Naive B cell (primary cell): ENCODE measurements at regions not wholly inside any gene's neighbourhood (a gene's known extent, or its start where the extent isn't known, plus 50 kb on each side); places are given as distances from the start of the nearest gene placed in this dataset.
A peak's percentile ranks its signal among the peaks of the same experiment; 100 is the strongest.

Experiments used
- ATAC-seq, 2 donors: fragments of 150-1000 bp; cut with Tn5 transposase; 2 replicates each; pipeline ENCODE4 v1.10.0; 2021; ENCODE audit warnings: low read depth in 2 of 2, mild to moderate bottlenecking in 2 of 2, moderate library complexity in 2 of 2
- DNase-seq: peaks from one replicate; pipeline ENCODE4 v3.0.0; 2022
- H3K27ac Mint-ChIP-seq, 6 donors: one replicate each; pipeline ENCODE4 v1.8.0; 2020 to 2022; ENCODE audit warnings: mild to moderate bottlenecking in 6 of 6, mixed read lengths in 6 of 6, moderate library complexity in 5 of 6, inconsistent platforms in 2 of 6
- H3K27me3 Mint-ChIP-seq, 3 donors: one replicate each; pipeline ENCODE4 v1.8.0; 2021 to 2022; ENCODE audit warnings: mixed read lengths in 3 of 3, mild to moderate bottlenecking in 1 of 3
- H3K36me3 Mint-ChIP-seq, 2 donors: one replicate each; pipeline ENCODE4 v1.8.0; 2020 to 2022; ENCODE audit warnings: mixed read lengths in 2 of 2, inconsistent platforms in 1 of 2, mild to moderate bottlenecking in 1 of 2
- H3K4me1 Mint-ChIP-seq, 3 donors: one replicate each; pipeline ENCODE4 v1.8.0; 2020 to 2022; ENCODE audit warnings: mixed read lengths in 3 of 3, inconsistent platforms in 1 of 3, mild to moderate bottlenecking in 1 of 3, moderate library complexity in 1 of 3
- H3K4me3 Mint-ChIP-seq, 8 donors: one replicate each; pipeline ENCODE4 v1.8.0; 2020 to 2022; ENCODE audit warnings: mild to moderate bottlenecking in 8 of 8, mixed read lengths in 8 of 8, moderate library complexity in 8 of 8, inconsistent platforms in 2 of 8
- H3K9me3 Mint-ChIP-seq, 7 donors: one replicate each; pipeline ENCODE4 v1.8.0; 2020 to 2022; ENCODE audit warnings: mixed read lengths in 7 of 7, mild to moderate bottlenecking in 5 of 7, inconsistent platforms in 2 of 7, moderate library complexity in 1 of 7

GRCh38 chr13:40182591-40182990 lies 483.9 kb downstream of the FOXO1 start:
- Mint-ChIP-seq H3K36me3 (no peaks in the 10 kb centered on the region), H3K27me3 (no peaks in the 10 kb centered on the region), H3K4me3 (no peak overlapping the region), H3K9me3 (no peaks in the 10 kb centered on the region), H3K4me1 (peaks cover 27 to 35% (median 34%) of the 10 kb centered on the region in 3 donors), H3K27ac (peak overlapping the region in 1 of 6 donors; percentile 78)
- DNase-seq (no peak), ATAC-seq (no peak)

- Mint-ChIP-seq H3K4me3 (peak overlapping the region in 5 of 8 donors; percentile 0 to 75 (median 63)), H3K36me3 (no peaks in the 10 kb centered on the region), H3K9me3 (no peaks in the 10 kb centered on the region), H3K27ac (peak overlapping the region in 2 of 6 donors; percentile 10 to 44), H3K4me1 (peaks cover 26 to 49% (median 46%) of the 10 kb centered on the region in 3 donors), H3K27me3 (no peaks in the 10 kb centered on the region)
- ATAC-seq (peak; percentile 69 to 76), DNase-seq (peak; percentile 15)
These were observed 481.0 kb downstream of the FOXO1 start for GRCh38 chr13:40185414-40185813.

GRCh38 chr13:40186041-40186440 lies 480.4 kb downstream of the FOXO1 start:
- H3K9me3 Mint-ChIP-seq, result no peaks in the 10 kb centered on the region
- no peak for DNase-seq
- H3K27ac Mint-ChIP-seq, result peak overlapping the region in 1 of 6 donors; percentile 54
- H3K27me3 Mint-ChIP-seq, result no peaks in the 10 kb centered on the region
- no peak for ATAC-seq
- no peaks in the 10 kb centered on the region for H3K36me3 Mint-ChIP-seq
- H3K4me3 Mint-ChIP-seq, result no peak overlapping the region
- peaks cover 31 to 55% (median 52%) of the 10 kb centered on the region in 3 donors for H3K4me1 Mint-ChIP-seq

DNA sequence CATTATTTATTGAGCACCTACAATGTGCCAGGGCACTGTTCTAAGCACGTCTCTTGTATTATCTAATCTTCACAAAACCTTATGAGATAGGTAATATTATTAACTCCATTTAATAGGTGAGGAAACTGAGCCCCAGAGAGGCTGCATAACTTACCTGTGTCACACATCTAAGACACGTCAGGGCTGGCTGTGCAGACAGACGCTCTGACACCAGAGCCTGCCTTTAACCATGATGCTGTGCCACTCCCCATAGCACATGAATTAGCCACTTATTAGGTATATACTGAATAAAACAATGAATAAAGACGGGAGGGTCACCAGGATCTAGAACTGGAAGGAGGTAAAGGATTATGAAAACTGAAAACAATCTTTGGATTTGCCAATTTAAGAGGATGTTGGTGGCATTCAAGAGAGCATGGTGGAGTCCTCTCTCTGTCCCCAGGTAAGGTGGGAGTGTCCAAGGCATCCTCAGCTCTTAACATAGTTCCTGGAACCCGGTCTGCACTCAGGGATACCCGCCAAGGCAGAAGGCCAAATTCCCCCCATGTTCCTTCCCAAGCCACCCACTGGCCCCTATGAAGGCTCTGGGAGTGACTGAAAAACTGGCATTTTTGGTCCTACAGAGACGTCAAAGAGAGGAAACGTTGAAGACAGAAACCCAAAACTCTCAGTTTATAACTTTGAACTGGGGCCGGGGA lies 479.7 kb downstream of the FOXO1 start:
- ATAC-seq (no peak), DNase-seq (no peak)
- Mint-ChIP-seq H3K36me3 (no peaks in the 10 kb centered on the region), H3K27ac (peak overlapping the region in 2 of 6 donors; percentile 52 to 66), H3K4me3 (peak overlapping the region in 2 of 8 donors; percentile 15 to 31), H3K27me3 (no peaks in the 10 kb centered on the region), H3K9me3 (no peaks in the 10 kb centered on the region), H3K4me1 (peaks cover 31 to 59% (median 56%) of the 10 kb centered on the region in 3 donors)

- Mint-ChIP-seq H3K27ac (peak overlapping the region in 1 of 6 donors; percentile 57), H3K36me3 (no peaks in the 10 kb centered on the region), H3K4me3 (peak overlapping the region in 1 of 8 donors; percentile 72), H3K9me3 (no peaks in the 10 kb centered on the region), H3K4me1 (peaks cover 31 to 61% (median 56%) of the 10 kb centered on the region in 3 donors), H3K27me3 (no peaks in the 10 kb centered on the region)
- DNase-seq (no peak), ATAC-seq (no peak)
These were observed 479.1 kb downstream of the FOXO1 start for GRCh38 chr13:40187324-40187795.

DNA sequence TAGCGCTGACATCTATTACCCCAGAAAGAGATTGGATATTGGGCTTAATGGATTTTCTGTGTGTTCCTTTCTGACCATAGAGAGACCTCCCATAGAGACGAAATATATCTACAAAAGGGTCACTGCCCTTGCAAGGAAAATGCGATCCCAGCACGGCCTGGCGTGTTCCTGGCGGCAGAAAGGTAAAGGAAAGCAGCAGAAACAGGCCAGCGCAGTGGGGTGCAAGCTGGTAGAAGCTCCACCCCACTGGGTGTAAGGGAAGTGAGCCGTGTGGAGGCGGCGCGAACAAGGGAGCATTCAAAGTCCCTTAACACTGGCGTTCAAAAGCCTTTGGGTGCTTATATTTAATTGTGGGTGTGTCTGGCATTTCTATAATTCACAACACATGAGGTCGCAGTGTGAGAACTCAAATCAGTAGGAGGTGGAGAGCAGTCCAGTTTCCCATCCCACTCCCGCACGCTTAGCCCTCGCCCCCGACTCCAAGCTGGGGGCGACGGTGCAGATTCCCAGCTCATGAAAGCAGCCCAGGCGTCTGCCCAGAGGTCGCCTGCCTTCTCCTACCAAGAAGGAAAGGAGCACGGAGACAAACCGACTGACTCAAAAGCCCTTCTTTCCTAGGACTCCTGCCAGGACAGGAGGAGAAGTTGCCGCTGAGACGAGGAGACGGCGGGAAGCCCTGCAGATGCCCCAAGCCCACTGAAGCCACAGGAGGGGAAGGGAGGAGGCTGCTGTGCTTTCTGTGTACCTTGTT lies 478.4 kb downstream of the FOXO1 start:
- DNase-seq (no peak), ATAC-seq (no peak)
- Mint-ChIP-seq H3K4me3 (peak overlapping the region in 3 of 8 donors; percentile 24 to 72 (median 25)), H3K36me3 (no peaks in the 10 kb centered on the region), H3K27me3 (no peaks in the 10 kb centered on the region), H3K4me1 (peaks cover 31 to 61% (median 56%) of the 10 kb centered on the region in 3 donors), H3K9me3 (no peaks in the 10 kb centered on the region), H3K27ac (peak overlapping the region in 4 of 6 donors; percentile 27 to 73 (median 43))

- no peaks in the 10 kb centered on the region for H3K9me3 Mint-ChIP-seq
- ATAC-seq (no peak), DNase-seq (no peak)
- no peaks in the 10 kb centered on the region for H3K27me3 Mint-ChIP-seq
- H3K4me3 Mint-ChIP-seq, result no peak overlapping the region
- H3K4me1 Mint-ChIP-seq, result peaks cover 25 to 54% (median 49%) of the 10 kb centered on the region in 3 donors
- H3K36me3 Mint-ChIP-seq, result no peaks in the 10 kb centered on the region
- H3K27ac Mint-ChIP-seq, result peak overlapping the region in 1 of 6 donors; percentile 61
These were observed 477.0 kb downstream of the FOXO1 start for GRCh38 chr13:40189426-40189825.

DNA sequence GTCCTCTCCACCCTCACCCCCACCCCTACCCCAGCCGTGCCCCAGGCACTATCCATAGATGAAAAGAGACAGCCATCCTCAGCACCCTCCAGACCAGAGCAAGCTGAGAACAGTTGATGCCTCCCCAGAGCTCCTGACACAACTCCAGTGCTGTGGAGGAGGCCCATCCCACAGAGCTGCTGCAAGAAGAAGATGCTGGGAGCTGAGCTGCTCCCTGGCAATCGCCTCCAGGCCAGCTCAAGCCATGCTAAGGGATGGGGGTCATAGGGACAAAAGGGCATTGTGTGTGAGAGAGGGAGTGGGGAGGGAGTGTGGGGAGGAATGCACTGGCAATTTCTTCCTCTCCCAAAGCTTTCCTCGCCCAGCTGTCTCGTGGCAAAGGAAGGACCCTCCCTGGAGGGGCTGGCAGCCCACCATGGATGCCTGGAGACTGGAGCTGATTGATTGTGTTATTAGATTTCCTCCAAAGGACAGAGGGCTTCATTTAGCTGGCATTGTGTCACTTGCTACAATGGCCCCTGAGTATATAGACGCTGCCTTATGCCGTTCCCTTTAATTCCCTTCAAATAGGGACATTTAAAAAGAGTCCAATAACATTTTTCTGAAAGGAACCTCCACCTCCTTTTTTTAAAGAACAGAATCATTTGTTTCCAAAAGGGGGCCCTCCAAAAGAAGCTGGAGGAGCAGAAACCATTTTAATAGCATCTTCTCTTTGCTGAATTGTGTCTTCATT lies 476.4 kb downstream of the FOXO1 start:
- no peak overlapping the region for H3K4me3 Mint-ChIP-seq
- H3K27me3 Mint-ChIP-seq, result no peaks in the 10 kb centered on the region
- H3K9me3 Mint-ChIP-seq, result no peaks in the 10 kb centered on the region
- H3K4me1 Mint-ChIP-seq, result peaks cover 20 to 49% (median 44%) of the 10 kb centered on the region in 3 donors
- DNase-seq (no peak), ATAC-seq (no peak)
- H3K27ac Mint-ChIP-seq, result peak overlapping the region in 5 of 6 donors; percentile 48 to 88 (median 80)
- H3K36me3 Mint-ChIP-seq, result no peaks in the 10 kb centered on the region

DNA sequence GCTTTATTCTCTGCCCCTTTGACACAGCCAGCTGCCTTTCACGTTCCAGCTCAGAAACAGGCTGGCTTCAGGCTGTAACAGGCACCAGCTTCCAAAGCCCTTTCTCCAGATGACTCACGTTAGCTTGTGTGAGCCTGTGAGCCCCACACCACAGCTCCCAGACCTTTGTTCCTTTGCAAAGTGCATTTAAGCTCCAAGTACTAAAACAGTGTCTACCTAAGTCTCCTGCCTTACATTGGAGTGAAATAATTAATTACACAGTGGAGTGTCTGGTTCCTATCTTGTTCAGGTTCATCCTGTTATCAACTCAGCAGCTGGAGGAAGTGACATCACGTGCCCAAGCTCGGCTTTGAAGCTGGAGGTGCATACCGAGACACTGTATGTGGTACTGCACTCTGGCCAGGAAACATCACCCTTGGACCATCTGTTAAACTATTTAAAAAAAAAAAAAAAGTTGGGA lies 475.8 kb downstream of the FOXO1 start:
- Mint-ChIP-seq H3K36me3 (no peaks in the 10 kb centered on the region), H3K9me3 (no peaks in the 10 kb centered on the region), H3K27me3 (no peaks in the 10 kb centered on the region), H3K27ac (peak overlapping the region in 4 of 6 donors; percentile 22 to 88 (median 80)), H3K4me3 (peak overlapping the region in 5 of 8 donors; percentile 4 to 66 (median 8)), H3K4me1 (peaks cover 14 to 43% (median 38%) of the 10 kb centered on the region in 3 donors)
- ATAC-seq (peak; percentile 98 to 99), DNase-seq (peak; percentile 46)

DNA sequence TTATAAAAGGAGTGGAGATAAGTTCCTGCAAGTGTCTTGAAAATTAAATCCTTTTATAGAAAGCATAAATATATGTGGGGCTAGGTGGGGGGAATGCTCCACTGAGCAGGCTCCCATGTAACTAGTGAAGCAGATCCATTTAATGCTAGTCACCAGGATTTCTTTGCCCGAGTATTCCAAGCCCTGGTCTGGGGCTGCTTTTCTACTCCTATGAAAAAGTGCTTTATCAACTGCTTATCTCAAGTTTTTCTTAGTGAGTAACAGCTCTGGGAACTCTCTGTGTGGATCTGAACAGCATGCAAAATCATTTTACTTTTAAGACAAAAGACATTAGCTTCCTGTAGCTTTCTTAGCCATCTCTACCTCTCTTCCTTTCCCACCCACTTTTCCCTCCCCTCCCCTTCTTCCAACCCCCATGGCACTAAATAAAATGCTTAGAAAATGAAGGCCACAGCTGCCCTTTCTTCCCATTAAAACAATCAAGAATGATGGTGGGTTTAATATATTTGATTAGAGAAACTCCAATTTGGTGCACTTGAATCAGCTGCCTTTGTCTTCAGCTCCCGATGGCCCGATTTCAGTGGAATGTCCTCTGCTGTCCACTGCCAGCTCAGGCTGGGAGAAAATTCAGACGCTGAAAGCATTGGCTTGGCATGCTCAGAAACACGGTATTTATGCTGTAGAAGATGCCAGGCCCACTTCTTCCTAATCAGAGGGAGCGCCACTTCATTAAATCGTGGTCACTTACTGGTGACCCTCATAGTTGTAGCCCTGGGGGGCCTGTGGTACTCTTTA lies 475.1 kb downstream of the FOXO1 start:
- DNase-seq (no peak), ATAC-seq (no peak)
- peak overlapping the region in 2 of 6 donors; percentile 81 to 88 for H3K27ac Mint-ChIP-seq
- peaks cover 10 to 37% (median 33%) of the 10 kb centered on the region in 3 donors for H3K4me1 Mint-ChIP-seq
- H3K4me3 Mint-ChIP-seq, result no peak overlapping the region
- H3K27me3 Mint-ChIP-seq, result no peaks in the 10 kb centered on the region
- H3K9me3 Mint-ChIP-seq, result no peaks in the 10 kb centered on the region
- no peaks in the 10 kb centered on the region for H3K36me3 Mint-ChIP-seq

DNA sequence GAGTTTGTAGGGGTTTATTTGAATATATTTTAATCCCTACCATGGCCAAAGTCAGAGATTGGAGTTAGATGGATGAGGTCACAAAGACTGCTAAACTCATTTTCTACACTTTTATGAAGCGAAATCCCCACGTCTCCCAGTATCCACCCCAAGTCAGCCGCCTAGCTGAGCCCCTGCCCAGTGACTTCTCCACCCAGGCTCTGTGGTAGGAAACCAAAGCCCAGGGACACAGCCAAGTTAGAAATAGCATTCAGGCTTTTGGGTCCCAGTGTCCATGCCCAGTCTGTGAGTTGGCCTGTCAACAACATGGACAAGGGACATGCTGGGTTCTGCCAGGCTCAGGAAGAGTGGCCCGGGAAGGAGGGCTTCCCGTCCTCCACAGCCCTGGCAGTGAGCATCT lies 474.0 kb downstream of the FOXO1 start:
- Mint-ChIP-seq H3K4me1 (peaks cover 8 to 27% (median 23%) of the 10 kb centered on the region in 3 donors), H3K36me3 (no peaks in the 10 kb centered on the region), H3K4me3 (no peak overlapping the region), H3K9me3 (no peaks in the 10 kb centered on the region), H3K27ac (no peak overlapping the region), H3K27me3 (no peaks in the 10 kb centered on the region)
- DNase-seq (no peak), ATAC-seq (no peak)

GRCh38 chr13:40192858-40193257 lies 473.6 kb downstream of the FOXO1 start:
- no peaks in the 10 kb centered on the region for H3K27me3 Mint-ChIP-seq
- no peak overlapping the region for H3K4me3 Mint-ChIP-seq
- DNase-seq (no peak), ATAC-seq (no peak)
- no peak overlapping the region for H3K27ac Mint-ChIP-seq
- no peaks in the 10 kb centered on the region for H3K36me3 Mint-ChIP-seq
- H3K4me1 Mint-ChIP-seq, result peaks cover 6 to 23% (median 19%) of the 10 kb centered on the region in 3 donors
- no peaks in the 10 kb centered on the region for H3K9me3 Mint-ChIP-seq
